ENCODE measurements at regions not wholly inside any gene's neighbourhood (a gene's known extent, or its start where the extent isn't known, plus 50 kb on each side); places are given as distances from the start of the nearest gene placed in this dataset.
A peak's percentile ranks its signal among the peaks of the same experiment; 100 is the strongest.

- WGBS, 2 donors = 91 to 94% methylated on average over 3 of the region's 3 CpGs
- TF ChIP-seq CTCF (IDR thresholded peaks at IDR 0.05) (no peak), POLR2A (IDR thresholded peaks at IDR 0.05) (no peak)
- intact Hi-C loops (cut with DNase I; ENCODE audit: low total_unique reads) = no loop called here
- H3K4me3 ChIP-seq (ENCODE audit: low read depth, poor library complexity, severe bottlenecking) = no peak overlapping the region
- DNase-seq (ENCODE audit: low spot score in 2 of 2) = no peak
These were observed 190.2 kb upstream of the COPS8 start for GRCh38 chr2:236895497-236895896.

GRCh38 chr2:236896688-236897087, 189.0 kb upstream of the COPS8 start:
- H3K4me3 ChIP-seq (ENCODE audit: low read depth, poor library complexity, severe bottlenecking) = no peak overlapping the region
- TF ChIP-seq CTCF (IDR thresholded peaks at IDR 0.05) = no peak
- no peak for TF ChIP-seq POLR2A (IDR thresholded peaks at IDR 0.05)
- WGBS, 2 donors = 77% methylated on average over 5 of the region's 5 CpGs
- DNase-seq (ENCODE audit: low spot score in 2 of 2) = no peak
- intact Hi-C loops (cut with DNase I; ENCODE audit: low total_unique reads) = no loop called here

- no peak overlapping the region for H3K4me3 ChIP-seq (ENCODE audit: low read depth, poor library complexity, severe bottlenecking)
- TF ChIP-seq POLR2A (IDR thresholded peaks at IDR 0.05) (no peak), CTCF (IDR thresholded peaks at IDR 0.05) (no peak)
- DNase-seq (ENCODE audit: low spot score in 2 of 2) = no peak
- 78 to 81% methylated on average over 6 of the region's 6 CpGs for WGBS, 2 donors
- intact Hi-C loops (cut with DNase I; ENCODE audit: low total_unique reads) = no loop called here
These were observed 186.5 kb upstream of the COPS8 start for GRCh38 chr2:236899146-236899545.

GRCh38 chr2:236899950-236900640, 185.6 kb upstream of the COPS8 start:
- TF ChIP-seq POLR2A (IDR thresholded peaks at IDR 0.05) (no peak), CTCF (IDR thresholded peaks at IDR 0.05) (no peak)
- no peak overlapping the region for H3K4me3 ChIP-seq (ENCODE audit: low read depth, poor library complexity, severe bottlenecking)
- WGBS, 2 donors = 66 to 69% methylated on average over 6 of the region's 6 CpGs
- intact Hi-C loops (cut with DNase I; ENCODE audit: low total_unique reads) = no loop called here
- DNase-seq (ENCODE audit: low spot score in 2 of 2) = peak in 1 of 2 donors; percentile 4

- no peak for TF ChIP-seq CTCF (IDR thresholded peaks at IDR 0.05)
- no peak for TF ChIP-seq POLR2A (IDR thresholded peaks at IDR 0.05)
- no peak overlapping the region for H3K4me3 ChIP-seq (ENCODE audit: low read depth, poor library complexity, severe bottlenecking)
- intact Hi-C loops (cut with DNase I; ENCODE audit: low total_unique reads) = no loop called here
- 83 to 87% methylated on average over 4 of the region's 4 CpGs for WGBS, 2 donors
- DNase-seq (ENCODE audit: low spot score in 2 of 2) = no peak
These were observed 183.7 kb upstream of the COPS8 start for GRCh38 chr2:236901956-236902355.

- 74 to 86% methylated on average over 11 of the region's 11 CpGs for WGBS, 2 donors
- no peak overlapping the region for H3K4me3 ChIP-seq (ENCODE audit: low read depth, poor library complexity, severe bottlenecking)
- TF ChIP-seq CTCF (IDR thresholded peaks at IDR 0.05) (no peak), POLR2A (IDR thresholded peaks at IDR 0.05) (no peak)
- peak in 1 of 2 donors; percentile 83 for DNase-seq (ENCODE audit: low spot score in 2 of 2)
- intact Hi-C loops (cut with DNase I; ENCODE audit: low total_unique reads) = no loop called here
These were observed 181.7 kb upstream of the COPS8 start for GRCh38 chr2:236903978-236904377.
